GM12873 (cell line): ENCODE measurements at regions not wholly inside any gene's neighbourhood (a gene's known extent, or its start where the extent isn't known, plus 50 kb on each side); places are given as distances from the start of the nearest gene placed in this dataset.

Experiments used
- CTCF ChIP-seq: IDR thresholded peaks from 2 replicates; pipeline ENCODE4 v1.5.1; 2012; ENCODE audit warnings: low read depth, mild to moderate bottlenecking, moderate library complexity, low read length, control low read depth; ENCODE audit not compliant: insufficient read depth; ENCODE audit errors: missing control alignments

GRCh38 chr14:101175731-101176534, 272.4 kb upstream of the RTL1 start:
- no peak for TF ChIP-seq CTCF

GRCh38 chr14:101176535-101177205, 273.1 kb upstream of the RTL1 start:
- no peak for TF ChIP-seq CTCF

- TF ChIP-seq CTCF, result no peak
Measured at GRCh38 chr14:101177301-101177971, 273.9 kb upstream of the RTL1 start.

- no peak for TF ChIP-seq CTCF
Measured at GRCh38 chr14:101178184-101179072, 274.9 kb upstream of the RTL1 start.

GRCh38 chr14:101179691-101180211, 276.2 kb upstream of the RTL1 start:
- no peak for TF ChIP-seq CTCF

- no peak for TF ChIP-seq CTCF
Measured at GRCh38 chr14:101181446-101182313, 278.2 kb upstream of the RTL1 start.
